NOMO-1 (cell line): ENCODE measurements at regions not wholly inside any gene's neighbourhood (a gene's known extent, or its start where the extent isn't known, plus 50 kb on each side); places are given as distances from the start of the nearest gene placed in this dataset.
A peak's percentile ranks its signal among the peaks of the same experiment; 100 is the strongest.

Experiments used
- DNase-seq, 2 experiments: peaks; one replicate each; lab custom pipeline; 2025; ENCODE audit not compliant: unreplicated experiment in 2 of 2; lab: John Stamatoyannopoulos, UW

DNA sequence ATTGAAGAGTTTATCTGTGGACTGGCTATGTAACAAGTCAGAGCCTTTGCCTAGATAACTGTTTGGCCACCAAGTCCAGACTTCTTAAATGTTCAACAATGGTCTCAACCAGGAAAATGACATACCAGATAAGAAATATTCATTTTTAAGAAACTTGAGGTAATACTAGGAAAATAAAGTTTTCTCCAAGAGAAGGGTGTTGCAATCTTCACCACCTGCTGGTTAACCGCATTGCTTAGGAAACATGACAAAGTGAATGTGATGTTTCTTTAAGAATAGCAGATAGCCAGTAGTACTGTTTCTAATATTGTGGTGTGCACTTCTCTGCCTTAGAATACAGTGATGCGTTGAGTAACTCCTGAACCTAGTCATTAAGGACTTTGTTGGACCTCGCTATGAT is 321.5 kb upstream of the CADM2 start:
- no peak for DNase-seq

- DNase-seq, result no peak
These were observed 292.3 kb upstream of the CADM2 start for GRCh38 chr3:84666468-84666867.

DNA sequence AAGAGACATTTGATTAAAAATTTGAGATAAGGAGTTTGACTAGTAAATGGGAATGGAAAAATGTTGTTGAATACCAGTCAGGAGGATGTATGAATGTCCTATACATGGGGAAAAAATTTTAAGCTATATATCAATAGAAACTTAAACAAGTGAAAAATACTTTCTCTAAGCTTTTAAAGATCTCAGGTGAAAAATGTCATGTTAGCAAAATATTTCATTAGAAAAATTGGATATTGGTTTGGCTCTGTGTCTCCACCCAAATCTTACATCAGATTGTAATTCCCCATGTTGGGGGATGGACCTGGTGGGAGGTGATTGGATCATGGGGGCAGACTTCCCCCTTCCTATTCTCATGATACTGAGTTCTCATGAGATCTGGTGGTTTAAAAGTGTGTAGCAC is 279.6 kb upstream of the CADM2 start:
- DNase-seq, result no peak

GRCh38 chr3:84680700-84681099 is 278.1 kb upstream of the CADM2 start:
- no peak for DNase-seq

DNA sequence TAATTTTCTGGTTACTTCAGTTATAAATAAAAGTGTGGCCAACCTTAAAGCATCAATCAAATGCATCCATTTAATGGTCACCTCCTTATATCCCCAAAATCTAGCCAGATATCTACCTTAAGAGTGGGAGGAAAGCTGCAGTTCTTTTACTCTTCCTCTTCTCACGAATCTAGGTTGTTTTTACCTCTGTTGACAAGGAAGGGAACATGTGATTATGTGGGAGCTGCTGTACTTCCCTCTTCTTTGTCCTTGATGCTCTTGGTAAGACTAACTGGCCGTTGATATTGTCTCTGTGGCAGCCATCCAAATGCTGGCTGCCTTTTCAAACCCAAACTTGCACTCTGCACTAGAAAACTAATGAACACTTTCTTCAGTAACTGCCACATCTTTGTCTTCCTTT is 275.3 kb upstream of the CADM2 start:
- no peak for DNase-seq

- DNase-seq, result no peak
These were observed 273.3 kb upstream of the CADM2 start for GRCh38 chr3:84685467-84685866.

GRCh38 chr3:84692261-84692660 is 266.5 kb upstream of the CADM2 start:
- peak; percentile 18 to 46 for DNase-seq

GRCh38 chr3:84710288-84710687 is 248.5 kb upstream of the CADM2 start:
- peak; percentile 67 to 68 for DNase-seq

GRCh38 chr3:84717894-84718293 is 240.9 kb upstream of the CADM2 start:
- DNase-seq, result no peak

DNA sequence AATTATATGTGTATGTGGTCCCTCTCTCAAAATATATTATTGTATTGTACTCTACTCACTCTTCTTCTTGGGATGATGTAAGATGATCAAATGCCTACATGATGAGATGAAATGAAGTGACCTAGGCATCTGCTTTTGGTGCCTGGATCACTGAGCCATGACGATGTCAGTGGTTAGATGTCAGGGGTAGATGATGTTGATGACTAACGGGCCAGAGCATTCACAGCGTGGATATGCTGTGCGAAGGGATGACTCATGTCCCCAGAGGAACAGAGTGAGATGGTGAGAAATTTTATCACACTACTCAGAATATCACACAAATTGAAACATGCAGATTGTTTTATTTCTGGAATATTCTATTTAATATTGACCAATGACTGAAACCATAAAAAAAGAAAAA is 233.9 kb upstream of the CADM2 start:
- peak in 1 of 2 experiments; percentile 80 for DNase-seq

- no peak for DNase-seq
These were observed 231.2 kb upstream of the CADM2 start for GRCh38 chr3:84727616-84728015.

DNA sequence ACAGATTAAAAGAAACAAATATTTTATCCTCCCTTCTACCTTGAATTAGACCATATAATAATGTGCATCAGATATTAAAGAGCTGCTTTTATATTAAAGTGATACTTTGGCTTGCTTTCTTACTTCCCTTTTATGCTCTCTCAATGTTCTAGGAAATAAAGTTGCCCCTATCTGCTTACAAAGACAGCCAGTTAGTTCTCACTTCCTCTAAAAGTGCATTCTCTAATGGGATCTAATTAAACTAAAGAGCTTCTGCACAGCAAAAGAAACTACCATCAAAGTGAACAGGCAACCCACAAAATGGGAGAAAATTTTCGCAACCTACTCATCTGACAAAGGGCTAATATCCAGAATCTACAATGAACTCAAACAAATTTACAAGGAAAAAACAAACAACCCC is 224.1 kb upstream of the CADM2 start:
- peak; percentile 46 to 88 for DNase-seq

- DNase-seq, result no peak
These were observed 220.7 kb upstream of the CADM2 start for GRCh38 chr3:84738086-84738485.

- DNase-seq, result no peak
These were observed 215.8 kb upstream of the CADM2 start for GRCh38 chr3:84742915-84743425.

- DNase-seq, result no peak
These were observed 214.7 kb upstream of the CADM2 start for GRCh38 chr3:84744130-84744529.

DNA sequence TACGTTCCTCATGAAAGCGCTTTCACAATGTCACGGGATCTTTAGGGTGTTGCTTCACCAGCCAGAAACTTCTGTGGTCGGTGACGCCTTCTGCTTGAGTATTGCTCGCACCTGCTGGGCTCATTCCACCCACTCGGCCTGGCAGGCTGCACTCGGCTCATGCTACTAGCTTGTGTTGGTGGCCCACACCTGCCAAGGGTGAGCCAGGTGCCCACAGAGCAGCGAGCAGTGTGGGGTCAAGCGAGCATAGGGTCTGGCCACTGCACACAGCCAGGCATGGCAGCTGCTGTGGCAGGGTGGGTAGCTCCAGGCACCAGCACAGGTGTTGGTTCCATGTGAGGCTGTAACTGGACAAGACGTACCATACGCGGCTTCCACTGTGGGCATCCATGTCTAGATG is 202.9 kb upstream of the CADM2 start:
- peak; percentile 33 to 62 for DNase-seq

DNA sequence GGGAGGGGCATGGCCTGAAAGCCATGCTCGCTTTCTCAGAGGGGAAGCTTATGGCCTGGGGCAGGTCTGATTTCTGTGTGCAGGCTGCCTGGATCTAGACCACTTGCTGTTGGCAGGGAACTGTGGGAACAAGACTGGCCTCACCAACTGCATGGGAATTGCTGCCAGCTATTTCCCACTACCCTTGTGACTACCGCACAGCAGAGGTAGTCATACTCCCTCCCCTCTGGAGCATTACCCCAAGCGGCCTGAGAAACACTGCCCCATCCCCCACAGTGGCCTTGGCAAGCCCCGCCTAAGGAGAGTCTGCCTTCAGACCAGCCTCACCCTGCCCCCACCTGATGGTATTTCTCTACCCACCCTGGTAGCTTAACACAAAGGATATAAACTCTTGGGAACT is 199.4 kb upstream of the CADM2 start:
- no peak for DNase-seq

GRCh38 chr3:84772841-84773240 is 185.9 kb upstream of the CADM2 start:
- DNase-seq, result no peak

GRCh38 chr3:84783281-84783680 is 175.5 kb upstream of the CADM2 start:
- DNase-seq, result no peak

DNA sequence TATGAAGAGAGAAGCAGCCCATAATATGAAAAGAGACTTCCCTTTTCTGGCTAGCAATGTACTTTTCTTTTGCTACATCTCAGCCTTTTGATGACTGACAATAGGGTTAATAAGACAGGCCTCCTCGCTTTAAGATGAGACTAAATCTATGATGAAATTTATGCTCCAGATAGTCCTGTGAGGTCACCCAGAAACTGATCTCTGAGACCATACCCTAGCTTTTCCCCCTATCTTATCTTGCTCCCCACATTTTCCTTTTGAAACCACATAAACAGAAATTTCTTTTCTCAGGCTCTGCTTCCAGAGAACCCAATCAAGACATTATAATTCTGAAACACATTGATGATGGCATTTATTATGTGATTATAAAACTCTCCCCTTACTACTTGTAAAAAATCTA is 168.8 kb upstream of the CADM2 start:
- no peak for DNase-seq

GRCh38 chr3:84806958-84807357 is 151.8 kb upstream of the CADM2 start:
- no peak for DNase-seq

GRCh38 chr3:84820126-84820525 is 138.7 kb upstream of the CADM2 start:
- DNase-seq, result no peak

- no peak for DNase-seq
These were observed 137.9 kb upstream of the CADM2 start for GRCh38 chr3:84820906-84821305.

DNA sequence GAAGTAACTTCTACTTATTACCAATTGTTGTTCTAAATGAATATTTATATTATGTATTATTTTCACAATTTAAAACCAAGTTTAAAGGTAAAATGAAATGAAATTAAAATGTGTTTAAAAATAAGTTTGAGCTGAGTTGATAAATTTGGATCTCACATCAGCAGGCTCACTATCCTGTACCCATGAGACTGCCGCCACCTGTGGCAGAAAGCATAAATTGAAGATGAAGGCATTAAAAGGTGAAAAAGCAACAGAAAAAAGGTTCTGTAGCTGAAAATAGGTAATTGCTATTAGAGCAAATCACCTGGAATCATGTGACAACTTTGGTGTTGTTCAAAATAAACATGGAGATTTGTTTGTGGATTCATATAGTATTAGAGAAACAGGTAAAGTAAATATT is 133.0 kb upstream of the CADM2 start:
- DNase-seq, result no peak
